ENCODE measurements at regions not wholly inside any gene's neighbourhood (a gene's known extent, or its start where the extent isn't known, plus 50 kb on each side); places are given as distances from the start of the nearest gene placed in this dataset.

DNA sequence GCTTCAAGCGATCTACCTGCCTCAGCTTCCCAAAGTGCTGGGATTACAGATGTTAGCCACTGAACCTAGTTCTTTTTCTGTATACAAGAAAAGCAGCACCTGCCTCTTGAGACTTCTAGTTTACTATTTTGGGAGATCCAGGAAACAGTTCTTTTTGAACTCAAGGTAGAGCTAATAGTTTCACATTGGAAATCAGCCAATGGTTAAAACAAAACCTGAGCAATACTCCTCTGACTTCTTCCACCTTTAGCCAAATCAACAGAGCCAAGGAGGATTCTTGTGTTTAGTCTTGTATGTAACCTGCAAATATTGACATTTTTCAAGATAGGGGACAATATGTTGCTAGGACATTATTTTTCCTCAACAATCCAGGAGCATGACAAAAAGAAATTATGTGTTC is 349.4 kb downstream of the SH3GL2 start (continued):
- TF ChIP-seq, protein P1, sequence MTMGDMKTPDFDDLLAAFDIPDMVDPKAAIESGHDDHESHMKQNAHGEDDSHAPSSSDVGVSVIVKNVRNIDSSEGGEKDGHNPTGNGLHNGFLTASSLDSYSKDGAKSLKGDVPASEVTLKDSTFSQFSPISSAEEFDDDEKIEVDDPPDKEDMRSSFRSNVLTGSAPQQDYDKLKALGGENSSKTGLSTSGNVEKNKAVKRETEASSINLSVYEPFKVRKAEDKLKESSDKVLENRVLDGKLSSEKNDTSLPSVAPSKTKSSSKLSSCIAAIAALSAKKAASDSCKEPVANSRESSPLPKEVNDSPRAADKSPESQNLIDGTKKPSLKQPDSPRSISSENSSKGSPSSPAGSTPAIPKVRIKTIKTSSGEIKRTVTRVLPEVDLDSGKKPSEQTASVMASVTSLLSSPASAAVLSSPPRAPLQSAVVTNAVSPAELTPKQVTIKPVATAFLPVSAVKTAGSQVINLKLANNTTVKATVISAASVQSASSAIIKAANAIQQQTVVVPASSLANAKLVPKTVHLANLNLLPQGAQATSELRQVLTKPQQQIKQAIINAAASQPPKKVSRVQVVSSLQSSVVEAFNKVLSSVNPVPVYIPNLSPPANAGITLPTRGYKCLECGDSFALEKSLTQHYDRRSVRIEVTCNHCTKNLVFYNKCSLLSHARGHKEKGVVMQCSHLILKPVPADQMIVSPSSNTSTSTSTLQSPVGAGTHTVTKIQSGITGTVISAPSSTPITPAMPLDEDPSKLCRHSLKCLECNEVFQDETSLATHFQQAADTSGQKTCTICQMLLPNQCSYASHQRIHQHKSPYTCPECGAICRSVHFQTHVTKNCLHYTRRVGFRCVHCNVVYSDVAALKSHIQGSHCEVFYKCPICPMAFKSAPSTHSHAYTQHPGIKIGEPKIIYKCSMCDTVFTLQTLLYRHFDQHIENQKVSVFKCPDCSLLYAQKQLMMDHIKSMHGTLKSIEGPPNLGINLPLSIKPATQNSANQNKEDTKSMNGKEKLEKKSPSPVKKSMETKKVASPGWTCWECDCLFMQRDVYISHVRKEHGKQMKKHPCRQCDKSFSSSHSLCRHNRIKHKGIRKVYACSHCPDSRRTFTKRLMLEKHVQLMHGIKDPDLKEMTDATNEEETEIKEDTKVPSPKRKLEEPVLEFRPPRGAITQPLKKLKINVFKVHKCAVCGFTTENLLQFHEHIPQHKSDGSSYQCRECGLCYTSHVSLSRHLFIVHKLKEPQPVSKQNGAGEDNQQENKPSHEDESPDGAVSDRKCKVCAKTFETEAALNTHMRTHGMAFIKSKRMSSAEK (CRISPR knock-in tag; IDR thresholded peaks at IDR 0.05; ENCODE audit: borderline replicate concordance): no peak
- TF ChIP-seq, protein P2, sequence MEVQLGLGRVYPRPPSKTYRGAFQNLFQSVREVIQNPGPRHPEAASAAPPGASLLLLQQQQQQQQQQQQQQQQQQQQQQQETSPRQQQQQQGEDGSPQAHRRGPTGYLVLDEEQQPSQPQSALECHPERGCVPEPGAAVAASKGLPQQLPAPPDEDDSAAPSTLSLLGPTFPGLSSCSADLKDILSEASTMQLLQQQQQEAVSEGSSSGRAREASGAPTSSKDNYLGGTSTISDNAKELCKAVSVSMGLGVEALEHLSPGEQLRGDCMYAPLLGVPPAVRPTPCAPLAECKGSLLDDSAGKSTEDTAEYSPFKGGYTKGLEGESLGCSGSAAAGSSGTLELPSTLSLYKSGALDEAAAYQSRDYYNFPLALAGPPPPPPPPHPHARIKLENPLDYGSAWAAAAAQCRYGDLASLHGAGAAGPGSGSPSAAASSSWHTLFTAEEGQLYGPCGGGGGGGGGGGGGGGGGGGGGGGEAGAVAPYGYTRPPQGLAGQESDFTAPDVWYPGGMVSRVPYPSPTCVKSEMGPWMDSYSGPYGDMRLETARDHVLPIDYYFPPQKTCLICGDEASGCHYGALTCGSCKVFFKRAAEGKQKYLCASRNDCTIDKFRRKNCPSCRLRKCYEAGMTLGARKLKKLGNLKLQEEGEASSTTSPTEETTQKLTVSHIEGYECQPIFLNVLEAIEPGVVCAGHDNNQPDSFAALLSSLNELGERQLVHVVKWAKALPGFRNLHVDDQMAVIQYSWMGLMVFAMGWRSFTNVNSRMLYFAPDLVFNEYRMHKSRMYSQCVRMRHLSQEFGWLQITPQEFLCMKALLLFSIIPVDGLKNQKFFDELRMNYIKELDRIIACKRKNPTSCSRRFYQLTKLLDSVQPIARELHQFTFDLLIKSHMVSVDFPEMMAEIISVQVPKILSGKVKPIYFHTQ (CRISPR knock-in tag; IDR thresholded peaks at IDR 0.05): no peak
- TF ChIP-seq GRHL2 (CRISPR knock-in tag; IDR thresholded peaks at IDR 0.05; ENCODE audit: insufficient replicate concordance, severe bottlenecking) (no peak), GABPB1 (CRISPR knock-in tag; IDR thresholded peaks at IDR 0.05) (no peak)

DNA sequence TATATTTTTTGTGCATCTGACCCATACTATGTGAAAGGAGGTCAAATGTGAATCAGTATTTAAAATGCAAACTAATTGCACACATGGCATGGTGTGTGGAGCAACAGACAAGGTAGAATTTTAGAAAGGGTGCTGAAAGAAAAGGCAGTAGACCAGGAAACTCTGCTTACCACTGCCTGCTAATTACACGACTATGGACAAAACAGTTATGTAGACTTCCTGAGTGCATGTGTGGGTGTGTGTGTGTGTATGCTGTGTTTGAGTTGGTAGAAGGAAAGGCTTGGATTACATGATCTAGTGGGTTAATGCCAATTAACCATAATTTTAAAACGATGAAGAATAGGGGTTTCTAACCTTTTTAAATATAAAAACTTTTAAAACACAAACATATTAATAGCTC is 349.9 kb downstream of the SH3GL2 start:
- ChIA-PET CTCF (interaction anchor here (0.8 kb wide), 1 partner anchor 284 kb away, joined by 4 read pairs; no protein-coding TSS in a partner anchor), POLR2A (no interaction called here)
- no peak overlapping the region for H3K4me3 Mint-ChIP-seq
- DNase-seq (ENCODE audit: low spot score) (no peak), ATAC-seq (no peak)
- H3K27ac Mint-ChIP-seq: no peak overlapping the region
- TF ChIP-seq GTF2I (CRISPR knock-in tag; conservative IDR thresholded peaks at IDR 0.05): no peak
- TF ChIP-seq, protein P3, sequence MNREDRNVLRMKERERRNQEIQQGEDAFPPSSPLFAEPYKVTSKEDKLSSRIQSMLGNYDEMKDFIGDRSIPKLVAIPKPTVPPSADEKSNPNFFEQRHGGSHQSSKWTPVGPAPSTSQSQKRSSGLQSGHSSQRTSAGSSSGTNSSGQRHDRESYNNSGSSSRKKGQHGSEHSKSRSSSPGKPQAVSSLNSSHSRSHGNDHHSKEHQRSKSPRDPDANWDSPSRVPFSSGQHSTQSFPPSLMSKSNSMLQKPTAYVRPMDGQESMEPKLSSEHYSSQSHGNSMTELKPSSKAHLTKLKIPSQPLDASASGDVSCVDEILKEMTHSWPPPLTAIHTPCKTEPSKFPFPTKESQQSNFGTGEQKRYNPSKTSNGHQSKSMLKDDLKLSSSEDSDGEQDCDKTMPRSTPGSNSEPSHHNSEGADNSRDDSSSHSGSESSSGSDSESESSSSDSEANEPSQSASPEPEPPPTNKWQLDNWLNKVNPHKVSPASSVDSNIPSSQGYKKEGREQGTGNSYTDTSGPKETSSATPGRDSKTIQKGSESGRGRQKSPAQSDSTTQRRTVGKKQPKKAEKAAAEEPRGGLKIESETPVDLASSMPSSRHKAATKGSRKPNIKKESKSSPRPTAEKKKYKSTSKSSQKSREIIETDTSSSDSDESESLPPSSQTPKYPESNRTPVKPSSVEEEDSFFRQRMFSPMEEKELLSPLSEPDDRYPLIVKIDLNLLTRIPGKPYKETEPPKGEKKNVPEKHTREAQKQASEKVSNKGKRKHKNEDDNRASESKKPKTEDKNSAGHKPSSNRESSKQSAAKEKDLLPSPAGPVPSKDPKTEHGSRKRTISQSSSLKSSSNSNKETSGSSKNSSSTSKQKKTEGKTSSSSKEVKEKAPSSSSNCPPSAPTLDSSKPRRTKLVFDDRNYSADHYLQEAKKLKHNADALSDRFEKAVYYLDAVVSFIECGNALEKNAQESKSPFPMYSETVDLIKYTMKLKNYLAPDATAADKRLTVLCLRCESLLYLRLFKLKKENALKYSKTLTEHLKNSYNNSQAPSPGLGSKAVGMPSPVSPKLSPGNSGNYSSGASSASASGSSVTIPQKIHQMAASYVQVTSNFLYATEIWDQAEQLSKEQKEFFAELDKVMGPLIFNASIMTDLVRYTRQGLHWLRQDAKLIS (CRISPR knock-in tag; IDR thresholded peaks at IDR 0.05; ENCODE audit: borderline replicate concordance): no peak
- TF ChIP-seq, protein P4, sequence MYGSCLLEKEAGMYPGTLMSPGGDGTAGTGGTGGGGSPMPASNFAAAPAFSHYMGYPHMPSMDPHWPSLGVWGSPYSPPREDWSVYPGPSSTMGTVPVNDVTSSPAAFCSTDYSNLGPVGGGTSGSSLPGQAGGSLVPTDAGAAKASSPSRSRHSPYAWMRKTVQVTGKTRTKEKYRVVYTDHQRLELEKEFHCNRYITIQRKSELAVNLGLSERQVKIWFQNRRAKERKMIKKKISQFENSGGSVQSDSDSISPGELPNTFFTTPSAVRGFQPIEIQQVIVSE (CRISPR knock-in tag; IDR thresholded peaks at IDR 0.05; ENCODE audit: borderline replicate concordance): no peak
- TF ChIP-seq NR1H2 (CRISPR knock-in tag; IDR thresholded peaks at IDR 0.05): no peak
- TF ChIP-seq, protein P5, sequence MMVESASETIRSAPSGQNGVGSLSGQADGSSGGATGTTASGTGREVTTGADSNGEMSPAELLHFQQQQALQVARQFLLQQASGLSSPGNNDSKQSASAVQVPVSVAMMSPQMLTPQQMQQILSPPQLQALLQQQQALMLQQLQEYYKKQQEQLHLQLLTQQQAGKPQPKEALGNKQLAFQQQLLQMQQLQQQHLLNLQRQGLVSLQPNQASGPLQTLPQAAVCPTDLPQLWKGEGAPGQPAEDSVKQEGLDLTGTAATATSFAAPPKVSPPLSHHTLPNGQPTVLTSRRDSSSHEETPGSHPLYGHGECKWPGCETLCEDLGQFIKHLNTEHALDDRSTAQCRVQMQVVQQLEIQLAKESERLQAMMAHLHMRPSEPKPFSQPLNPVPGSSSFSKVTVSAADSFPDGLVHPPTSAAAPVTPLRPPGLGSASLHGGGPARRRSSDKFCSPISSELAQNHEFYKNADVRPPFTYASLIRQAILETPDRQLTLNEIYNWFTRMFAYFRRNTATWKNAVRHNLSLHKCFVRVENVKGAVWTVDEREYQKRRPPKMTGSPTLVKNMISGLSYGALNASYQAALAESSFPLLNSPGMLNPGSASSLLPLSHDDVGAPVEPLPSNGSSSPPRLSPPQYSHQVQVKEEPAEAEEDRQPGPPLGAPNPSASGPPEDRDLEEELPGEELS (CRISPR knock-in tag; IDR thresholded peaks at IDR 0.05): no peak
- no peak for TF ChIP-seq OVOL2 (CRISPR knock-in tag; IDR thresholded peaks at IDR 0.05; ENCODE audit: borderline replicate concordance)
- H3K36me3 Mint-ChIP-seq: no peaks in the 10 kb centered on the region
- H3K27me3 Mint-ChIP-seq (ENCODE audit: low read depth): no peaks in the 10 kb centered on the region
- H3K4me1 Mint-ChIP-seq: peaks cover 40% of the 10 kb centered on the region
- H3K9me3 Mint-ChIP-seq: peaks cover 7% of the 10 kb centered on the region

All from WTC11 (cell line).